Stimulated activated naive CD8-positive, alpha-beta T cell treated with anti-CD3 and anti-CD28 coated beads, Interleukin-15, Interleukin-2, amounts not matched to agents 100 ng/mL and 50 ng/mL, for 24 hours (primary cell): ENCODE measurements at regions not wholly inside any gene's neighbourhood (a gene's known extent, or its start where the extent isn't known, plus 50 kb on each side); places are given as distances from the start of the nearest gene placed in this dataset.
"Not testable (repeated sequence)": the region's sequence is repeated elsewhere in the genome, so short reads cannot be mapped to it uniquely, and the experiment has no call there.

Source experiments
- H3K27ac Mint-ChIP-seq: one replicate; pipeline ENCODE4 v1.8.0; 2021; ENCODE audit warnings: mild to moderate bottlenecking, mixed read lengths
- H3K27me3 Mint-ChIP-seq: one replicate; pipeline ENCODE4 v1.8.0; 2021; ENCODE audit warnings: mixed read lengths
- H3K36me3 Mint-ChIP-seq: one replicate; pipeline ENCODE4 v1.8.0; 2021; ENCODE audit warnings: low read depth, mixed read lengths
- H3K4me1 Mint-ChIP-seq: one replicate; pipeline ENCODE4 v1.8.0; 2021; ENCODE audit warnings: low read depth, mixed read lengths
- H3K4me3 Mint-ChIP-seq: one replicate; pipeline ENCODE4 v1.8.0; 2021; ENCODE audit warnings: mild to moderate bottlenecking, mixed read lengths
- H3K9me3 Mint-ChIP-seq: one replicate; pipeline ENCODE4 v1.8.0; 2021; ENCODE audit warnings: mixed read lengths

- H3K27ac Mint-ChIP-seq, H3K4me3 Mint-ChIP-seq: not testable (repeated sequence)
Measured at GRCh38 chr5:96197767-96198166, 235.3 kb downstream of the PCSK1 start.

GRCh38 chr5:96197347-96197746 is 235.7 kb upstream of the ELL2 start:
- Mint-ChIP-seq H3K27me3 (peaks cover 30% of the 10 kb centered on the region), H3K27ac (no peak overlapping the region), H3K4me1 (no peaks in the 10 kb centered on the region), H3K4me3 (no peak overlapping the region), H3K36me3 (no peaks in the 10 kb centered on the region), H3K9me3 (no peaks in the 10 kb centered on the region)

More at GRCh38 chr5:96197767-96198166, 235.3 kb downstream of the PCSK1 start:
- not testable (repeated sequence) for H3K4me1 Mint-ChIP-seq, H3K9me3 Mint-ChIP-seq, H3K36me3 Mint-ChIP-seq
- peaks cover 30% of the 10 kb centered on the region for H3K27me3 Mint-ChIP-seq

DNA sequence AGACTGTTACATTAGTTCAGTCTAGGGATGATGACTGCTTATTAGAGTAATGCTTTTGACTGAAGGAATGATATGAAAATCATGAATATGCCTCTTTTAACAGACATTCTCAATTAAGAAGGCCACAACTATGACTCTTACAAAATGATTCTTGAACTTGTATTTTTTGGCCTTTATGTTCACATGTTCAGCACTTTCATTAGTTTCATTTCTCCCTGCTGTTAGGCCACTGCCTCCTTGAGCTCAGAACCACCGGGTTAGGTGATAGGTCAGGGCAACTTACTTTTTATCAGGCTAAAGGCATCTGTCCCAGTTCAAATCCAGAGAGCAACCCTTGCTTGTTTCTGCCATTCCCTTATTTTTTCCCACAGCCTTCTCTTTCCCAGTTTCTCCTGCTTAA is 235.2 kb upstream of the ELL2 start:
- no peaks in the 10 kb centered on the region for H3K9me3 Mint-ChIP-seq
- H3K27ac Mint-ChIP-seq: no peak overlapping the region
- no peak overlapping the region for H3K4me3 Mint-ChIP-seq
- no peaks in the 10 kb centered on the region for H3K36me3 Mint-ChIP-seq
- peaks cover 30% of the 10 kb centered on the region for H3K27me3 Mint-ChIP-seq
- H3K4me1 Mint-ChIP-seq: no peaks in the 10 kb centered on the region

GRCh38 chr5:96196407-96196806 is 234.8 kb upstream of the ELL2 start:
- Mint-ChIP-seq H3K4me3 (no peak overlapping the region), H3K27ac (no peak overlapping the region), H3K27me3 (peaks cover 30% of the 10 kb centered on the region), H3K36me3 (no peaks in the 10 kb centered on the region), H3K9me3 (no peaks in the 10 kb centered on the region), H3K4me1 (no peaks in the 10 kb centered on the region)

DNA sequence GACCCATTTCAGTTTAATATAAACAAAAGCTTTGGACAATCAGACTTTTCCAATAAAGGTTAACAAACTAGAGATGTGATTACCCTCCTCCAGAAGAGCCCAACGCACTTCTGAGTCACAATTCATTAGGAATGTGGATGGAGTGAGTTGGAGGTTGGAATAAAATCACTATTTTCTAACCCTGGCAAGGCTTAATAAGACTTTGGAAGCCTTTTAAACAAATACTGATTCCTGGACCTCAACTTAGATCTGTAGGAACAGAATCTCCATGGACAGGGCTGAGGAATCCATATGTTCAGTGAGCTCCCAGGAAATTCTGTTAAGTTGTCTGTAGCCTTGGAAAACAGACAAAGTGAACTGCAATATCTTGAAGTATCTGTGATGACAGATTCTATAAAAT is 233.5 kb upstream of the ELL2 start:
- H3K36me3 Mint-ChIP-seq: no peaks in the 10 kb centered on the region
- H3K27ac Mint-ChIP-seq: no peak overlapping the region
- no peaks in the 10 kb centered on the region for H3K9me3 Mint-ChIP-seq
- peaks cover 33% of the 10 kb centered on the region for H3K27me3 Mint-ChIP-seq
- H3K4me3 Mint-ChIP-seq: no peak overlapping the region
- H3K4me1 Mint-ChIP-seq: no peaks in the 10 kb centered on the region

DNA sequence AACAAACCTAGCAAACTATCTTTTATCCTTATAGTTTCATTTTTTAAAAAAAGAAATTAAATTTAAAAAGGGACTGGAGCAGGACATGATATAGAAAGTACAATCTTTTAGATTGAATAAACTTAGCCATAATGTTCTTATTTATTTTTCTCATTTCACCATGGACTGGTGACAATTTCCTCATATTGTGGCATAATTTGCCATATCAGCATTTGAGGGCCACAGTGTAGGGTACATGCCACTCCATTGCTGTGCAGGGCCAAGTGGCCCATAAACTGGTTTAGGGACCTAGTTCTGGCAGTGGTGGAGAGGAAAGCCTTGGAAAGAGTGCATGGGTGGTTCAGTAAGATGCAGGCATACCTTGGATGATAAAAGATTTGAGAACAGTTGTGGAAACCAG is 232.9 kb upstream of the ELL2 start:
- H3K27me3 Mint-ChIP-seq: peaks cover 33% of the 10 kb centered on the region
- H3K27ac Mint-ChIP-seq: no peak overlapping the region
- no peak overlapping the region for H3K4me3 Mint-ChIP-seq
- H3K4me1 Mint-ChIP-seq: no peaks in the 10 kb centered on the region
- H3K36me3 Mint-ChIP-seq: no peaks in the 10 kb centered on the region
- H3K9me3 Mint-ChIP-seq: no peaks in the 10 kb centered on the region

- Mint-ChIP-seq H3K4me1 (no peaks in the 10 kb centered on the region), H3K4me3 (no peak overlapping the region), H3K36me3 (no peaks in the 10 kb centered on the region), H3K27ac (no peak overlapping the region), H3K9me3 (no peaks in the 10 kb centered on the region), H3K27me3 (peaks cover 38% of the 10 kb centered on the region)
Measured at GRCh38 chr5:96193946-96194345, 232.3 kb upstream of the ELL2 start.

- H3K4me1 Mint-ChIP-seq: no peaks in the 10 kb centered on the region
- H3K9me3 Mint-ChIP-seq: no peaks in the 10 kb centered on the region
- no peak overlapping the region for H3K4me3 Mint-ChIP-seq
- no peaks in the 10 kb centered on the region for H3K36me3 Mint-ChIP-seq
- H3K27ac Mint-ChIP-seq: no peak overlapping the region
- H3K27me3 Mint-ChIP-seq: peaks cover 44% of the 10 kb centered on the region
Measured at GRCh38 chr5:96189987-96190386, 228.3 kb upstream of the ELL2 start.

- Mint-ChIP-seq H3K4me3 (no peak overlapping the region), H3K9me3 (peaks cover 4% of the 10 kb centered on the region), H3K4me1 (no peaks in the 10 kb centered on the region), H3K36me3 (no peaks in the 10 kb centered on the region), H3K27me3 (peaks cover 40% of the 10 kb centered on the region), H3K27ac (no peak overlapping the region)
Measured at GRCh38 chr5:96189028-96189826, 227.6 kb upstream of the ELL2 start.

DNA sequence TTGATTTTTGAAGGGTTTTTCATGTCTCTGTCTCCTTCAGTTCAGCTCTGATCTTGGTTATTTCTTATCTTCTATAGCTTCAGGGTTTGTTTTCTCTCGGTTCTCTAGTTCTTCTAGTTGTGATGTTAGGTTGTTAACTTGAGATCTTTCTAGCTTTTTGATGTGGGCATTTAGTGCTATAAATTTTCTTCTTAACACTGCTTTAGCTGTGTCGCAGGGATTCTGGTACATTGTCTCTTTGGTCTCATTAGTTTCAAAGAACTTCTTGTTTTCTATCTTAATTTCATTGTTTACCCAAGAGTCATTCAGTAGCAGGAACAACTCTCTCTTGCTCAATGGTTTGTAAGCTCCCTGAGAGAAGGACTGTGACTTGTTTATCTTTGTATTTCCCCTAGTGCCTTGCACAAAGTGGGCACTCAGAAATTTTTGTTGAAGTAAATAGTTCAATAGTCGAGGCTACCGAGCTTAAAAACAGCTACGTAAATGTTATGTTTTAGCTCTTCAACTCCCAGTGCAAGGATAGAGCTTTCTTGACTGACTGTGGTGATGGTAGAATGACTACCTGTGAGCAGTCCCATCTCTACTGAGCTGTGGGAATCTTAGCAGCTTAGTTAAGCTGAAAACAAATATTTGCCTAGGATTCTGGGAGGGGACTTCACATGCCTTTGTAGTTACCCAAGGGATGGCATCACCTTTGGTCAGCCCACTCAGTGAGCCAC is 225.8 kb upstream of the ELL2 start:
- no peaks in the 10 kb centered on the region for H3K36me3 Mint-ChIP-seq
- H3K9me3 Mint-ChIP-seq: peaks cover 4% of the 10 kb centered on the region
- no peaks in the 10 kb centered on the region for H3K4me1 Mint-ChIP-seq
- H3K27ac Mint-ChIP-seq: no peak overlapping the region
- peaks cover 33% of the 10 kb centered on the region for H3K27me3 Mint-ChIP-seq
- no peak overlapping the region for H3K4me3 Mint-ChIP-seq

GRCh38 chr5:96184510-96184909 is 222.9 kb upstream of the ELL2 start:
- H3K27ac Mint-ChIP-seq, H3K36me3 Mint-ChIP-seq: not testable (repeated sequence)
- H3K27me3 Mint-ChIP-seq: peaks cover 25% of the 10 kb centered on the region

GRCh38 chr5:96180684-96181435 is 219.2 kb upstream of the ELL2 start:
- Mint-ChIP-seq H3K27me3 (peaks cover 14% of the 10 kb centered on the region), H3K4me1 (no peaks in the 10 kb centered on the region)

More at GRCh38 chr5:96184510-96184909, 222.9 kb upstream of the ELL2 start:
- not testable (repeated sequence) for H3K4me1 Mint-ChIP-seq, H3K4me3 Mint-ChIP-seq, H3K9me3 Mint-ChIP-seq

GRCh38 chr5:96177303-96177869 is 215.7 kb upstream of the ELL2 start:
- Mint-ChIP-seq H3K4me1 (no peaks in the 10 kb centered on the region), H3K4me3 (no peak overlapping the region), H3K27me3 (peaks cover 17% of the 10 kb centered on the region), H3K27ac (no peak overlapping the region), H3K36me3 (no peaks in the 10 kb centered on the region), H3K9me3 (no peaks in the 10 kb centered on the region)

More at GRCh38 chr5:96180684-96181435, 219.2 kb upstream of the ELL2 start:
- Mint-ChIP-seq H3K36me3 (no peaks in the 10 kb centered on the region), H3K27ac (no peak overlapping the region), H3K4me3 (no peak overlapping the region), H3K9me3 (peaks cover 4% of the 10 kb centered on the region)

GRCh38 chr5:96176022-96176421 is 214.4 kb upstream of the ELL2 start:
- Mint-ChIP-seq H3K4me1 (no peaks in the 10 kb centered on the region), H3K4me3 (no peak overlapping the region), H3K9me3 (no peaks in the 10 kb centered on the region), H3K36me3 (no peaks in the 10 kb centered on the region), H3K27ac (no peak overlapping the region), H3K27me3 (peaks cover 15% of the 10 kb centered on the region)

DNA sequence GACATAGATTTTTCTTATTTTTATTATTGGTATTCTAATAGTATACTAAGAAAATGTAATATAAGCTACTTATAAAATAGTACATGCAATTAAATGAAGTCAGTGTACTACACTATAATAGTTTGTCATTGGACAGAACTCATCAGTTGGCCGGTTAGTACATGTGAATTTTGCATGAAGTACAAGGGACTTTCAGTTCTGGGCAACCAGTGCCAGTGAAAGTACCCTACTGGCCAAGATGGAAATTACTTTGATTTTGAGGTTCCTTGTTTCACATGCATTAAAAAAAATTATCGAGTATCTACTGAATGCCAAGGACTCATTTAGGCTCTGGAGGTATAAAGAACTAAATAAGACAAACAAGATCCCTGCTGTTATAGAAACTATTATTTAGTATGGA is 213.4 kb upstream of the ELL2 start:
- Mint-ChIP-seq H3K4me1 (no peaks in the 10 kb centered on the region), H3K27ac (no peak overlapping the region), H3K4me3 (no peak overlapping the region), H3K9me3 (no peaks in the 10 kb centered on the region), H3K27me3 (peaks cover 15% of the 10 kb centered on the region), H3K36me3 (no peaks in the 10 kb centered on the region)
